GM18858 (cell line): ENCODE measurements at regions not wholly inside any gene's neighbourhood (a gene's known extent, or its start where the extent isn't known, plus 50 kb on each side); places are given as distances from the start of the nearest gene placed in this dataset.
"Not testable (repeated sequence)": the region's sequence is repeated elsewhere in the genome, so short reads cannot be mapped to it uniquely, and the experiment has no call there.

ENCODE experiments used
- ATAC-seq: cut with Tn5 transposase; IDR thresholded peaks from one replicate; pipeline ENCODE4 v1.9.1; 2021; ENCODE audit not compliant: unreplicated experiment

GRCh38 chr9:86585422-86586143 is 231.4 kb upstream of the TUT7 start:
- no peak for ATAC-seq

GRCh38 chr9:86580688-86581087 is 226.5 kb upstream of the TUT7 start:
- ATAC-seq = no peak

- ATAC-seq = no peak
Observed at GRCh38 chr9:86578722-86579121, 224.5 kb upstream of the TUT7 start.

GRCh38 chr9:86577420-86578333 is 223.5 kb upstream of the TUT7 start:
- ATAC-seq = no peak

- ATAC-seq = no peak
Observed at GRCh38 chr9:86575825-86576525, 221.8 kb upstream of the TUT7 start.

- no peak for ATAC-seq
Observed at GRCh38 chr9:86575137-86575536, 220.9 kb upstream of the TUT7 start.

GRCh38 chr9:86573886-86574285 is 219.7 kb upstream of the TUT7 start:
- ATAC-seq = no peak

- no peak for ATAC-seq
Observed at GRCh38 chr9:86572904-86573303, 218.7 kb upstream of the TUT7 start.

- not testable (repeated sequence) for ATAC-seq
Observed at GRCh38 chr9:86565603-86566002, 211.4 kb upstream of the TUT7 start.

GRCh38 chr9:86563936-86564335 is 209.7 kb upstream of the TUT7 start:
- no peak for ATAC-seq

- ATAC-seq = no peak
Observed at GRCh38 chr9:86563350-86563749, 209.1 kb upstream of the TUT7 start.

GRCh38 chr9:86562691-86563090 is 208.5 kb upstream of the TUT7 start:
- ATAC-seq = no peak

- ATAC-seq = no peak
Observed at GRCh38 chr9:86557918-86558317, 203.7 kb upstream of the TUT7 start.

GRCh38 chr9:86557063-86557766 is 203.0 kb upstream of the TUT7 start:
- ATAC-seq = no peak

- ATAC-seq = no peak
Observed at GRCh38 chr9:86555661-86556060, 201.5 kb upstream of the TUT7 start.

- no peak for ATAC-seq
Observed at GRCh38 chr9:86550401-86550800, 196.2 kb upstream of the TUT7 start.

- no peak for ATAC-seq
Observed at GRCh38 chr9:86549920-86550319, 195.7 kb upstream of the TUT7 start.

GRCh38 chr9:86549401-86549811 is 195.2 kb upstream of the TUT7 start:
- no peak for ATAC-seq

GRCh38 chr9:86548220-86548619 is 194.0 kb upstream of the TUT7 start:
- ATAC-seq = no peak

GRCh38 chr9:86547571-86547970 is 193.4 kb upstream of the TUT7 start:
- no peak for ATAC-seq

- no peak for ATAC-seq
Observed at GRCh38 chr9:86546712-86547111, 192.5 kb upstream of the TUT7 start.
